HG03469 (cell line): ENCODE measurements at regions not wholly inside any gene's neighbourhood (a gene's known extent, or its start where the extent isn't known, plus 50 kb on each side); places are given as distances from the start of the nearest gene placed in this dataset.
A peak's percentile ranks its signal among the peaks of the same experiment; 100 is the strongest.
"Not testable (repeated sequence)": the region's sequence is repeated elsewhere in the genome, so short reads cannot be mapped to it uniquely, and the experiment has no call there.

Experiments used
- ATAC-seq: cut with Tn5 transposase; IDR thresholded peaks from one replicate; pipeline ENCODE4 v1.9.1; 2021; ENCODE audit warnings: mild to moderate bottlenecking, moderate library complexity, moderate number of reproducible peaks; ENCODE audit not compliant: unreplicated experiment

GRCh38 chr5:12095808-12096281, 191.6 kb upstream of the CTNND2 start:
- ATAC-seq: no peak

GRCh38 chr5:12093586-12093985, 189.3 kb upstream of the CTNND2 start:
- no peak for ATAC-seq

GRCh38 chr5:12080761-12081160, 176.5 kb upstream of the CTNND2 start:
- no peak for ATAC-seq

- not testable (repeated sequence) for ATAC-seq
These were observed 174.0 kb upstream of the CTNND2 start for GRCh38 chr5:12078286-12078685.

- ATAC-seq: no peak
These were observed 169.2 kb upstream of the CTNND2 start for GRCh38 chr5:12073426-12073825.

- ATAC-seq: no peak
These were observed 168.2 kb upstream of the CTNND2 start for GRCh38 chr5:12072441-12072840.

- ATAC-seq: no peak
These were observed 167.2 kb upstream of the CTNND2 start for GRCh38 chr5:12071455-12071854.

GRCh38 chr5:12023614-12024241, 119.5 kb upstream of the CTNND2 start:
- peak; percentile 74 for ATAC-seq

- no peak for ATAC-seq
These were observed 118.2 kb upstream of the CTNND2 start for GRCh38 chr5:12022444-12022843.

GRCh38 chr5:12019306-12019705, 115.1 kb upstream of the CTNND2 start:
- ATAC-seq: no peak

GRCh38 chr5:12017007-12017406, 112.8 kb upstream of the CTNND2 start:
- no peak for ATAC-seq

- no peak for ATAC-seq
These were observed 112.0 kb upstream of the CTNND2 start for GRCh38 chr5:12016159-12016746.

- ATAC-seq: no peak
These were observed 109.1 kb upstream of the CTNND2 start for GRCh38 chr5:12013351-12013750.

- ATAC-seq: no peak
These were observed 99.4 kb upstream of the CTNND2 start for GRCh38 chr5:12003680-12004079.

- ATAC-seq: no peak
These were observed 94.2 kb upstream of the CTNND2 start for GRCh38 chr5:11998397-11998796.

- ATAC-seq: no peak
These were observed 93.7 kb upstream of the CTNND2 start for GRCh38 chr5:11997942-11998341.

- ATAC-seq: no peak
These were observed 88.3 kb upstream of the CTNND2 start for GRCh38 chr5:11992518-11992917.

GRCh38 chr5:11985993-11986392, 81.7 kb upstream of the CTNND2 start:
- no peak for ATAC-seq

GRCh38 chr5:11984196-11984595, 80.0 kb upstream of the CTNND2 start:
- ATAC-seq: no peak

GRCh38 chr5:11981986-11982385, 77.7 kb upstream of the CTNND2 start:
- ATAC-seq: no peak

GRCh38 chr5:11977904-11978303, 73.7 kb upstream of the CTNND2 start:
- no peak for ATAC-seq

GRCh38 chr5:11973469-11973868, 69.2 kb upstream of the CTNND2 start:
- ATAC-seq: no peak

GRCh38 chr5:11963227-11963626, 59.0 kb upstream of the CTNND2 start:
- ATAC-seq: no peak
